ENCODE measurements at regions not wholly inside any gene's neighbourhood (a gene's known extent, or its start where the extent isn't known, plus 50 kb on each side); places are given as distances from the start of the nearest gene placed in this dataset.
A peak's percentile ranks its signal among the peaks of the same experiment; 100 is the strongest.

DNA sequence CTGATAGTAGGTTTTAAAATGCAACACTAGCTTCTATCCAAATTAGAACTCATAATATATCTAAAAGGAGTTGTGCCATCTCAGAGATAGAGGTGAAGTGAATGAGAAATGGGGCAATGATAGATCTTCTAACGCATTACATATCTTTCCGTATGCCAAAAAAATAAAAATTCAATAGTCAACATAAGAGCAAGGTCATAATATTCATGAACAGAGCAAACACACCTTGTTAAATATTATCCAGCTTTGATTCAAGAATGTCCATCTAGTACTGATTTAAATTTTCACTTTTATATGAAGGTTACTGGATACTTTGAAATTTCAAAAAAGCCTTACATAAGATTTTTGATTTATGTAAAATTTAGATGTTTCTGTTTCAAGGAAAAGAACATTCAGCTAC lies 554.5 kb downstream of the NSUN3 start:
- Mint-ChIP-seq H3K9me3 (ENCODE audit: low read depth, unreplicated experiment) (no peaks in the 10 kb centered on the region), H3K27ac (ENCODE audit: unreplicated experiment) (peak overlapping the region; percentile 84), H3K27me3 (ENCODE audit: unreplicated experiment) (no peaks in the 10 kb centered on the region), H3K36me3 (ENCODE audit: insufficient read depth, unreplicated experiment) (peaks cover 5% of the 10 kb centered on the region), H3K4me1 (ENCODE audit: low read depth, unreplicated experiment) (peaks cover 27% of the 10 kb centered on the region), H3K4me3 (ENCODE audit: low read depth, unreplicated experiment) (peak overlapping the region; percentile 41)
- BruUV-seq (replicated peaks): no TSS peak
- intact Hi-C loops (cut with micrococcal nuclease; ENCODE audit: unreplicated experiment): loop anchor here (2.0 kb wide), 1 partner anchor 31 kb away; no protein-coding TSS in a partner anchor
- CTCF ChIA-PET: no interaction called here
- no peak for DNase-seq
- TF ChIP-seq, protein P1, sequence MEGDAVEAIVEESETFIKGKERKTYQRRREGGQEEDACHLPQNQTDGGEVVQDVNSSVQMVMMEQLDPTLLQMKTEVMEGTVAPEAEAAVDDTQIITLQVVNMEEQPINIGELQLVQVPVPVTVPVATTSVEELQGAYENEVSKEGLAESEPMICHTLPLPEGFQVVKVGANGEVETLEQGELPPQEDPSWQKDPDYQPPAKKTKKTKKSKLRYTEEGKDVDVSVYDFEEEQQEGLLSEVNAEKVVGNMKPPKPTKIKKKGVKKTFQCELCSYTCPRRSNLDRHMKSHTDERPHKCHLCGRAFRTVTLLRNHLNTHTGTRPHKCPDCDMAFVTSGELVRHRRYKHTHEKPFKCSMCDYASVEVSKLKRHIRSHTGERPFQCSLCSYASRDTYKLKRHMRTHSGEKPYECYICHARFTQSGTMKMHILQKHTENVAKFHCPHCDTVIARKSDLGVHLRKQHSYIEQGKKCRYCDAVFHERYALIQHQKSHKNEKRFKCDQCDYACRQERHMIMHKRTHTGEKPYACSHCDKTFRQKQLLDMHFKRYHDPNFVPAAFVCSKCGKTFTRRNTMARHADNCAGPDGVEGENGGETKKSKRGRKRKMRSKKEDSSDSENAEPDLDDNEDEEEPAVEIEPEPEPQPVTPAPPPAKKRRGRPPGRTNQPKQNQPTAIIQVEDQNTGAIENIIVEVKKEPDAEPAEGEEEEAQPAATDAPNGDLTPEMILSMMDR (IDR thresholded peaks at IDR 0.05; ENCODE audit: unreplicated experiment): no peak

DNA sequence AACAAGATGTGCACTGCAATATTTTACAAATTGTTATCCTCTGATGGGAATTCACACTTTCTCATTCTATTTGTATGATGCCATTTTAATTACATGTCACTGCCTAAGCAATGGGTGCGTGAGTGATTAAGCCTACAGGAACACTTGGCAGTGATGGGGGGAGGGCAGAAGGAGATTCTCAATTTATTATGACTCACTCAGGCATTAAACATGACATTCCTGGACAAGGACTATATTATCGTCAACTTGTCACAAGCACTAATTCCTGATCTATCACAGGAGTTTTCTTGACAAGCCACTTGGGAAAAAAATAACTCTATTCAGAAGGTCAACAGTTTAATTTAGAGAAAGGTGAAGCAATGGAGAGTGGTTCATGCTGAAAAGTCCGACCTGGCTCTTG lies 556.8 kb downstream of the NSUN3 start:
- Mint-ChIP-seq H3K27me3 (ENCODE audit: unreplicated experiment) (no peaks in the 10 kb centered on the region), H3K27ac (ENCODE audit: unreplicated experiment) (no peak overlapping the region), H3K4me3 (ENCODE audit: low read depth, unreplicated experiment) (no peak overlapping the region), H3K4me1 (ENCODE audit: low read depth, unreplicated experiment) (peaks cover 19% of the 10 kb centered on the region), H3K9me3 (ENCODE audit: low read depth, unreplicated experiment) (no peaks in the 10 kb centered on the region), H3K36me3 (ENCODE audit: insufficient read depth, unreplicated experiment) (peaks cover 5% of the 10 kb centered on the region)
- intact Hi-C loops (cut with micrococcal nuclease; ENCODE audit: unreplicated experiment): no loop called here
- DNase-seq: no peak
- BruUV-seq (replicated peaks): no TSS peak
- CTCF ChIA-PET: no interaction called here
- TF ChIP-seq, protein P1 (IDR thresholded peaks at IDR 0.05; ENCODE audit: unreplicated experiment): no peak

DNA sequence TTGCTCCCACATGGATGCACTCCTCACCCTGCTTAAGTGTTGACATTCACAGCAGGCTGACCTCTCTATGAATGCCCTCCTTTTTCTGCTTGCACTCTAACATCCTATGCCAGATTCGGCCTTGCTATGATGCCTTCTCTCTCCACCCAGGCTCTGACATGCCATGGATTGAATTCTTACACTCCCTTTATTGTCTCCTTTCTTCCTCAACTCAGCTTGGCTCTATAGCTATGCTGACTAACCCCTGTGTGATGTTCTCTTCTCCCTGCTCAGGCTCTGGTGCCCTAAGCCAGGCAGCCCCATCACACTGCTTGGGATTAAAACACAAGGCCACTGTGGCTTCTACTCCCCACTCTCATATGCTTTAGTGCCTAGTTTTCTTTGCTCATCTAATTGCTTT lies 563.7 kb downstream of the NSUN3 start:
- Mint-ChIP-seq H3K9me3 (ENCODE audit: low read depth, unreplicated experiment) (peaks cover under 1% of the 10 kb centered on the region), H3K27ac (ENCODE audit: unreplicated experiment) (no peak overlapping the region), H3K27me3 (ENCODE audit: unreplicated experiment) (no peaks in the 10 kb centered on the region), H3K4me1 (ENCODE audit: low read depth, unreplicated experiment) (peaks cover 10% of the 10 kb centered on the region), H3K4me3 (ENCODE audit: low read depth, unreplicated experiment) (no peak overlapping the region), H3K36me3 (ENCODE audit: insufficient read depth, unreplicated experiment) (no peaks in the 10 kb centered on the region)
- DNase-seq: no peak
- intact Hi-C loops (cut with micrococcal nuclease; ENCODE audit: unreplicated experiment): no loop called here
- CTCF ChIA-PET: no interaction called here
- TF ChIP-seq, protein P1 (IDR thresholded peaks at IDR 0.05; ENCODE audit: unreplicated experiment): no peak
- no TSS peak for BruUV-seq (replicated peaks)

DNA sequence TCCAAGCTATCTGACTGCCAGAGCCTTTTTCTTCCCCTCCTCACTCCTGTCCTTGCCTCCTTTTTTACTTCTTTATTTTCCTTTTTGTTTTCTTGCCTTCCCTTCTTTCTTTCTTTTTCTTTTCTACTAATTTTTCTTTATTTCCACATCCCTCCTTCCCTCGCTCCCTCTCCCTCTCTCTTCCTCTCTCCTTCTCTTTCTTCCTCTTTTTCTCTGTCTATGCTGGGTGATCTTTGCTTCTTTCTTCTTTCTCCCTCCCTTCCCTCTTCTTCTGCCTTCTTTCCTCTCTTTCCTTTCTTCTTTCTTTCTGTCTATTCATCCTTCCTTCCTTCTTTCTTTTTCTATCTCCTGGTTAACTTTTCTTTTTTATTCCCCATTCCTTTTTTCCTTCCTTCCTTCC lies 564.8 kb downstream of the NSUN3 start:
- intact Hi-C loops (cut with micrococcal nuclease; ENCODE audit: unreplicated experiment): no loop called here
- Mint-ChIP-seq H3K27me3 (ENCODE audit: unreplicated experiment) (no peaks in the 10 kb centered on the region), H3K27ac (ENCODE audit: unreplicated experiment) (no peak overlapping the region), H3K36me3 (ENCODE audit: insufficient read depth, unreplicated experiment) (no peaks in the 10 kb centered on the region), H3K4me1 (ENCODE audit: low read depth, unreplicated experiment) (peaks cover 10% of the 10 kb centered on the region), H3K9me3 (ENCODE audit: low read depth, unreplicated experiment) (peaks cover 6% of the 10 kb centered on the region), H3K4me3 (ENCODE audit: low read depth, unreplicated experiment) (no peak overlapping the region)
- BruUV-seq (replicated peaks): no TSS peak
- DNase-seq: no peak
- TF ChIP-seq, protein P1 (IDR thresholded peaks at IDR 0.05; ENCODE audit: unreplicated experiment): no peak
- CTCF ChIA-PET: no interaction called here
